Endothelial cell (in vitro differentiated cells): ENCODE measurements at regions not wholly inside any gene's neighbourhood (a gene's known extent, or its start where the extent isn't known, plus 50 kb on each side); places are given as distances from the start of the nearest gene placed in this dataset.

ENCODE experiments used
- DNase-seq: peaks from one replicate; pipeline ENCODE4 v3.0.0; 2021; ENCODE audit warnings: low spot score
- H3K27ac Mint-ChIP-seq: one replicate; pipeline ENCODE4 v1.8.0; 2021; ENCODE audit warnings: mixed read lengths, inconsistent platforms; ENCODE audit not compliant: unreplicated experiment
- H3K27me3 Mint-ChIP-seq: one replicate; pipeline ENCODE4 v1.8.0; 2021; ENCODE audit warnings: mild to moderate bottlenecking, moderate library complexity, mixed read lengths, inconsistent platforms; ENCODE audit not compliant: unreplicated experiment
- H3K36me3 Mint-ChIP-seq: one replicate; pipeline ENCODE4 v1.8.0; 2021; ENCODE audit warnings: mild to moderate bottlenecking, low read depth, mixed read lengths, inconsistent platforms; ENCODE audit not compliant: unreplicated experiment
- H3K4me1 Mint-ChIP-seq: one replicate; pipeline ENCODE4 v1.8.0; 2021; ENCODE audit warnings: mild to moderate bottlenecking, mixed read lengths, inconsistent platforms; ENCODE audit not compliant: unreplicated experiment
- H3K4me3 Mint-ChIP-seq: one replicate; pipeline ENCODE4 v1.8.0; 2021; ENCODE audit warnings: mild to moderate bottlenecking, mixed read lengths, inconsistent platforms; ENCODE audit not compliant: unreplicated experiment
- H3K9me3 Mint-ChIP-seq: one replicate; pipeline ENCODE4 v1.8.0; 2021; ENCODE audit warnings: mixed read lengths, inconsistent platforms; ENCODE audit not compliant: unreplicated experiment
- TF ChIP-seq, protein P1 (sequence below): fragments of 200-600 bp; sonication (generic); IDR thresholded peaks from one replicate; pipeline ENCODE4 v1.5.0; 2021; ENCODE audit warnings: antibody characterized with exemption; ENCODE audit not compliant: unreplicated experiment

DNA sequence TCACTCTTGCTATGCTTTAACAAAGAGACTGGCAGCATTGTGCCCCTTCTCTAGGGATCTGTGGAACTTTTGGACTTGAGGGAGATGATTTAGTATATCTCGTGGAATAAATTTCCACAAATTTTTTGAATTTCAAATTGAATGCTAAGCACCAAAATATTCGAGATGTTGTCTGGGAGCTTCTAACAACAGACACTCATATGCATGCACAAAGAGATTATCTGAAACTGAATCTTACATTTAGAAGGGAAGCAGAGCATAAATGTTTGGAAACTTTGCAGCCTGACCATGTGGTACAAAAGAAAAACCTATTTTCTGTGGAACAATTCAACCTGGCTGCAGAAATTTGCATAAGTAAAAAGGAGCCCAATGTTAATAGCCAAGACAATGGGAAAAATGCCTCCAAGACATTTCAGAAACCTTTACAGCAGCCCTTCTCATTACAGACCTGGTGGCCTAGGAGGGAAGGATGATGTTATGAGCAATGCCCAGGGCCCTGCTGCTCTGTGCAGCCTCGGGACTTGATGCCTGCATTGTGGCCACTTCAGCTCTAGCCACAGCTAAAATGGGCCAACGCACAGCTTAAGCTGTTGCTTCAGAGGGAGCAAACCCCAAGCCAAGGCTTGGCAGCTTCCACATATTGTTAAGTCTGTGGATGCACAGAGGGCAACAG, 285.8 kb upstream of the FAM174A start:
- Mint-ChIP-seq H3K9me3 (no peaks in the 10 kb centered on the region), H3K27me3 (no peaks in the 10 kb centered on the region), H3K27ac (no peak overlapping the region), H3K36me3 (no peaks in the 10 kb centered on the region), H3K4me1 (no peaks in the 10 kb centered on the region), H3K4me3 (no peak overlapping the region)
- TF ChIP-seq, protein P1, sequence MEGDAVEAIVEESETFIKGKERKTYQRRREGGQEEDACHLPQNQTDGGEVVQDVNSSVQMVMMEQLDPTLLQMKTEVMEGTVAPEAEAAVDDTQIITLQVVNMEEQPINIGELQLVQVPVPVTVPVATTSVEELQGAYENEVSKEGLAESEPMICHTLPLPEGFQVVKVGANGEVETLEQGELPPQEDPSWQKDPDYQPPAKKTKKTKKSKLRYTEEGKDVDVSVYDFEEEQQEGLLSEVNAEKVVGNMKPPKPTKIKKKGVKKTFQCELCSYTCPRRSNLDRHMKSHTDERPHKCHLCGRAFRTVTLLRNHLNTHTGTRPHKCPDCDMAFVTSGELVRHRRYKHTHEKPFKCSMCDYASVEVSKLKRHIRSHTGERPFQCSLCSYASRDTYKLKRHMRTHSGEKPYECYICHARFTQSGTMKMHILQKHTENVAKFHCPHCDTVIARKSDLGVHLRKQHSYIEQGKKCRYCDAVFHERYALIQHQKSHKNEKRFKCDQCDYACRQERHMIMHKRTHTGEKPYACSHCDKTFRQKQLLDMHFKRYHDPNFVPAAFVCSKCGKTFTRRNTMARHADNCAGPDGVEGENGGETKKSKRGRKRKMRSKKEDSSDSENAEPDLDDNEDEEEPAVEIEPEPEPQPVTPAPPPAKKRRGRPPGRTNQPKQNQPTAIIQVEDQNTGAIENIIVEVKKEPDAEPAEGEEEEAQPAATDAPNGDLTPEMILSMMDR, result no peak
- no peak for DNase-seq

DNA sequence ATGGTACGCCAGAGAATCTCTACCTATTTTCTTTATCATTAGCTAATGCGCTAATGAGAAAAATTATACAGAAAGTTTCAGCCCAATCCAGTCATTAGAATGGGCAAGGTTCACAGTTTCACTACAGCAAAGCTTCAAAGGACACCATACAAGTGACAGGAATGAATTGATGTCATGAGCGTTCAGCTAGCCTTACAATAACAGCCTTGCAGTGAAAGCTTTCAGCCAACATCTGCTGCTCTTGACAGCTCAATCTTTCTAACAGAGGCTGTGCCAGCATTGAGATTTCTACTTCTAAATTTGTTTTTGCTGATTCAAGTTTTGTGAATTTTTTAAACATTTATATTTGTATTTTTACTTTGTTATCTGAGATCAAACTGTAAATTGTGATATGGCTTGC, 302.4 kb upstream of the FAM174A start:
- Mint-ChIP-seq H3K9me3 (no peaks in the 10 kb centered on the region), H3K27me3 (peaks cover 1% of the 10 kb centered on the region), H3K36me3 (no peaks in the 10 kb centered on the region), H3K27ac (no peak overlapping the region), H3K4me1 (no peaks in the 10 kb centered on the region), H3K4me3 (no peak overlapping the region)
- DNase-seq, result no peak
- TF ChIP-seq, protein P1, result no peak

DNA sequence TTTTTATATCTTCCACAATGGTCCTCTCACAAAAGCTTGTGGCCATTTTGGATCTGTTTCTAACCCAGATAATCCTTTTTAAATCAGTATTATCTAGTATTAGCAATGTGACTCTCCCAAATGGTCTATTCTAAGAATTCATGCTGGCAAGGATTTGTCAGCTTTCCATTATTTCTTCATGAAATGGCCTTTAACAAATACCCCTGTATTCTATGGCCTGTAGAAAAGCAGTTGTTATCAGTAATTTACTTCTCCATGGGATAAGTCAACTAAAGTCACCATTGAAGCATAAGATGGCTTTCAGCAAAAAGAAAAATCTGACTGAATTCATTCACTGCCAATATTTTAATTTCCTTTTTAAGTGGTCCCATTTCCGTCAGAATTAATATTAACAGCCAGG, 346.4 kb upstream of the FAM174A start:
- Mint-ChIP-seq H3K4me1 (no peaks in the 10 kb centered on the region), H3K36me3 (no peaks in the 10 kb centered on the region), H3K4me3 (no peak overlapping the region), H3K27ac (no peak overlapping the region), H3K27me3 (no peaks in the 10 kb centered on the region), H3K9me3 (no peaks in the 10 kb centered on the region)
- no peak for DNase-seq
- TF ChIP-seq, protein P1, result no peak

DNA sequence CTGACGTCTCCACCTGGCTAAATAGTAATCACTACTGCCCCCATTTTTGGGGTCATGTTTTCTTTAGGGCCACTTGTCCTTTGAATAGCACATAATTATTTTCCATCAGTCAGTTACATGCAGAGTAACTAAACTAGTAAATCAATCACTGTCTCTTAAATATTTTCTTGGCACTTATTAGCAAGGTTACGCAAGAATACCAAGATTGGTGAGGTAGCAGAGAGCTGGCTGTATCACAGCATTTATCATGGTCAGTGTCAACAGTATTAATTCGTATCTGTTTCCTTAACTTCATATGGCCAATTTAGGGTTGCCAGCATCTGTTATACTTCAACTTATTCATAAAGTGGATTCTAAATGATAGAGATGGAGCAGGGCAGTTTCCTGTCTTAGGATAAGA, 346.8 kb upstream of the FAM174A start:
- DNase-seq, result no peak
- TF ChIP-seq, protein P1, result no peak

DNA sequence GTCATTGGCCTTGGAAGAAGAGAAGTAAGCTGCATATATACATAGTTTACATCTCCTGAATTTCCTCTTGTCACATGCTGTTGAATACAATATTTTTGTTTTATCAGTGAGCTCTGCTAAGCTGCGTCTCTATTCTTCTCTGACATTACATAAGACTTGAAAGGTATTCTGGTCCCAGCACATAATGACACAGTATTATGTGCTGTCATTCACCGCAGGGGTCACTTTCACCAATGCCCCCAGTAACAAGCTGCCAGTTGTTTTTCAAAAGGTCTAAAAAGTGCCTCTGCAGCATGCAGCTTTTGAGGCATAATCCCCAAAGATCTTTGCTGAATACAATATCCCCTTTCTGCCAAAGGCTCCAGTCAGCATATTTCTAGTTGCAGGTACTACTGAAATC, 349.0 kb upstream of the FAM174A start:
- TF ChIP-seq, protein P1, result no peak
- Mint-ChIP-seq H3K4me3 (no peak overlapping the region), H3K4me1 (no peaks in the 10 kb centered on the region), H3K36me3 (no peaks in the 10 kb centered on the region), H3K27me3 (no peaks in the 10 kb centered on the region), H3K9me3 (no peaks in the 10 kb centered on the region), H3K27ac (no peak overlapping the region)
- no peak for DNase-seq

More for the DNA sequence above, 346.8 kb upstream of the FAM174A start:
- Mint-ChIP-seq H3K27me3 (no peaks in the 10 kb centered on the region), H3K27ac (no peak overlapping the region), H3K9me3 (no peaks in the 10 kb centered on the region), H3K4me3 (no peak overlapping the region), H3K4me1 (no peaks in the 10 kb centered on the region), H3K36me3 (no peaks in the 10 kb centered on the region)
